GM18520 (cell line): ENCODE measurements at regions not wholly inside any gene's neighbourhood (a gene's known extent, or its start where the extent isn't known, plus 50 kb on each side); places are given as distances from the start of the nearest gene placed in this dataset.

ENCODE experiments used
- ATAC-seq: cut with Tn5 transposase; IDR thresholded peaks from one replicate; pipeline ENCODE4 v1.9.1; 2021; ENCODE audit not compliant: unreplicated experiment

GRCh38 chr10:3723766-3724165 lies 61.2 kb downstream of the KLF6 start:
- no peak for ATAC-seq

- no peak for ATAC-seq
Observed at GRCh38 chr10:3720228-3721019, 64.6 kb downstream of the KLF6 start.

GRCh38 chr10:3719024-3719843 lies 65.8 kb downstream of the KLF6 start:
- no peak for ATAC-seq

- no peak for ATAC-seq
Observed at GRCh38 chr10:3716093-3716492, 68.9 kb downstream of the KLF6 start.

- no peak for ATAC-seq
Observed at GRCh38 chr10:3714967-3715366, 70.0 kb downstream of the KLF6 start.

- no peak for ATAC-seq
Observed at GRCh38 chr10:3714531-3714930, 70.5 kb downstream of the KLF6 start.

- ATAC-seq: no peak
Observed at GRCh38 chr10:3712707-3713106, 72.3 kb downstream of the KLF6 start.

GRCh38 chr10:3711918-3712317 lies 73.1 kb downstream of the KLF6 start:
- ATAC-seq: no peak

- ATAC-seq: no peak
Observed at GRCh38 chr10:3710764-3711163, 74.2 kb downstream of the KLF6 start.

GRCh38 chr10:3709456-3710060 lies 75.5 kb downstream of the KLF6 start:
- no peak for ATAC-seq

- ATAC-seq: no peak
Observed at GRCh38 chr10:3708852-3709251, 76.2 kb downstream of the KLF6 start.

GRCh38 chr10:3704565-3705325 lies 80.3 kb downstream of the KLF6 start:
- ATAC-seq: no peak

GRCh38 chr10:3702569-3702968 lies 82.4 kb downstream of the KLF6 start:
- no peak for ATAC-seq

GRCh38 chr10:3702056-3702546 lies 82.9 kb downstream of the KLF6 start:
- ATAC-seq: no peak

GRCh38 chr10:3701491-3701890 lies 83.5 kb downstream of the KLF6 start:
- ATAC-seq: no peak

GRCh38 chr10:3700531-3701076 lies 84.4 kb downstream of the KLF6 start:
- ATAC-seq: no peak

- ATAC-seq: no peak
Observed at GRCh38 chr10:3699916-3700315, 85.1 kb downstream of the KLF6 start.

GRCh38 chr10:3698312-3698711 lies 86.7 kb downstream of the KLF6 start:
- ATAC-seq: no peak

- ATAC-seq: no peak
Observed at GRCh38 chr10:3693698-3694080, 91.3 kb downstream of the KLF6 start.

GRCh38 chr10:3693022-3693697 lies 91.8 kb downstream of the KLF6 start:
- ATAC-seq: no peak
